LNCAP (cell line): ENCODE measurements at regions not wholly inside any gene's neighbourhood (a gene's known extent, or its start where the extent isn't known, plus 50 kb on each side); places are given as distances from the start of the nearest gene placed in this dataset.

Experiments
- TF ChIP-seq, protein P1 (sequence below): fragments of 450-650 bp; IDR thresholded peaks from 2 replicates; pipeline ENCODE4 v1.5.1; 2017; ENCODE audit warnings: mild to moderate bottlenecking

DNA sequence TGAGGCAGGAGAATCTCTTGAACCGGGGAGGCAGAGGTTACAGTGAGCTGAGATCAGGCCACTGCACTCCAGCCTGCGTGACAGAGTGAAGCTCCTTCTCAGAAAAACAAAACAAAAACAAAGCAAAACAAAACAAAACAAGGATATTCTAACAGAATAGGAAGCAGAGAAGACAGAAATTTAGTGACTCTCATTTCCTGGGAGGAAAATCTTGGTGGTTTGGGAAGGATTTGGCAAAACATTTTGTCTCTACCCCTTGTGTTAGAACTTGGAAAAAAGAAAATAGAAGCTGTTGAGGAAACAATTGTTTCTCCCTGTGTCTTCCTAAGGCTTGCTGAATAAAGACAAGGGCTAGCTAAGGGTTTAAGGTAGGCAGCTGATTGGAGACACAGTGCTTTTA, 79.7 kb upstream of the PTPRR start:
- TF ChIP-seq, protein P1, sequence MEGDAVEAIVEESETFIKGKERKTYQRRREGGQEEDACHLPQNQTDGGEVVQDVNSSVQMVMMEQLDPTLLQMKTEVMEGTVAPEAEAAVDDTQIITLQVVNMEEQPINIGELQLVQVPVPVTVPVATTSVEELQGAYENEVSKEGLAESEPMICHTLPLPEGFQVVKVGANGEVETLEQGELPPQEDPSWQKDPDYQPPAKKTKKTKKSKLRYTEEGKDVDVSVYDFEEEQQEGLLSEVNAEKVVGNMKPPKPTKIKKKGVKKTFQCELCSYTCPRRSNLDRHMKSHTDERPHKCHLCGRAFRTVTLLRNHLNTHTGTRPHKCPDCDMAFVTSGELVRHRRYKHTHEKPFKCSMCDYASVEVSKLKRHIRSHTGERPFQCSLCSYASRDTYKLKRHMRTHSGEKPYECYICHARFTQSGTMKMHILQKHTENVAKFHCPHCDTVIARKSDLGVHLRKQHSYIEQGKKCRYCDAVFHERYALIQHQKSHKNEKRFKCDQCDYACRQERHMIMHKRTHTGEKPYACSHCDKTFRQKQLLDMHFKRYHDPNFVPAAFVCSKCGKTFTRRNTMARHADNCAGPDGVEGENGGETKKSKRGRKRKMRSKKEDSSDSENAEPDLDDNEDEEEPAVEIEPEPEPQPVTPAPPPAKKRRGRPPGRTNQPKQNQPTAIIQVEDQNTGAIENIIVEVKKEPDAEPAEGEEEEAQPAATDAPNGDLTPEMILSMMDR, result no peak

DNA sequence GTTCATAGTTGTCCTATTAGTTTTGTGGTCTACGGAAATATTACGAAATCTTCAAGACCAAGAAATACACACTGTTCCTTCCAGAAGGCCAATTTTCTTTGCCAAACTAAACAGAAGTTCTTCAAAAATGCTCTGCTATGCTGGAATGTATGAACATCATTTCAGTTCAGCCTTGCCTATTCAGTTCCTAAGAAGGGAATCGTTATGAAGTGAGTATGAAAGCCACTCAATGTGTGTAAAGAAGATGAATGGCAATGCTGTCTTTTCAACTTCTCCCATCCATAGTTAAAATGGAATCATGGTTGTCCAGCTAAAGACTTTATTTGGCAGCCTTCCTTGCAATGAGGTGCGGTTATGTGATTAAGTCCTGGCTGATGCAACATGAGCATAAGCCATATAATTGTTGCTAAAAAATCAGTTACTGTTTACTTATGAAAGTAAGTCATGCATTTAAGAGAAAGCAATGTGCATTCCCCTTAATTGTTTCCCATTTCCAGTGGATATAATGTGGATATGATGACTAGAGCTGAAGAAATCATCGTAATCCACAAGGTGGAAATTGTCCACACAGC, 73.8 kb upstream of the PTPRR start:
- TF ChIP-seq, protein P1, result no peak

DNA sequence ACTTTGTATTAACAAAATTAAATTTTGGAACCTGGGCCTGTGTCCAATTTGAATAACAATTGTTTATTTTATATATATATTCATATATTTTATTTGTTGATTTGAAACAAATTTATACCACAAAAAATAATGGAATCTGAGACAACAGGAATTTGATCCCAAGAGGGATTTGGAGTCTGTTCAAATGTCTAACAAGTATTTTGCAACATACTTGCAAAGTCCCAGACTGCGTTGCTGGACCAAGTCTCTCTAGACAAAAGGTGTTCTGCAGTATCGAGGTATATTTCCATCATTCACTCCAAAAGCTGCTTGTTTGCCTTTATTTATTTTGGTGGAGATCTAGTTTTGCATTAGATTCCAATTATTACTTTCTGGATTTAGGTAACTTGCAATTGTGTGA, 68.7 kb upstream of the PTPRR start:
- TF ChIP-seq, protein P1, result no peak

DNA sequence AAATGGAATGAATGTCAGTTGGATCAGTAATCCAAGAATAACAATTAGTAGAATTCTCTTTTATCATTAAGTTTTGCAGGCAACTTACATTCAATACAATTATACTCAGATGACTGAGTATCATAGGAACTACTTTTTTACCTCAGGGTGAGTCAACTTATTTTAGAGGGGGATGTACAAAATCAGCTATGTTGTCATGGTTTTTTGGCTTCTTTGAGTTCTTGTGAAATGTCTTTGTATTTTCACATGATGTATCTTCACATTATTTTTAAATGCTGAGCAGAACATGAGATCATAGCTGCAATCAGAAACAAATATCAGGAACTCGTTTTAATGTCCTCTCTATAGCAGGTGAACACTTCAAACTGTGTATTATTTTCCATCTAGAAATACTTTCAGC, 65.3 kb upstream of the PTPRR start:
- TF ChIP-seq, protein P1, result no peak

DNA sequence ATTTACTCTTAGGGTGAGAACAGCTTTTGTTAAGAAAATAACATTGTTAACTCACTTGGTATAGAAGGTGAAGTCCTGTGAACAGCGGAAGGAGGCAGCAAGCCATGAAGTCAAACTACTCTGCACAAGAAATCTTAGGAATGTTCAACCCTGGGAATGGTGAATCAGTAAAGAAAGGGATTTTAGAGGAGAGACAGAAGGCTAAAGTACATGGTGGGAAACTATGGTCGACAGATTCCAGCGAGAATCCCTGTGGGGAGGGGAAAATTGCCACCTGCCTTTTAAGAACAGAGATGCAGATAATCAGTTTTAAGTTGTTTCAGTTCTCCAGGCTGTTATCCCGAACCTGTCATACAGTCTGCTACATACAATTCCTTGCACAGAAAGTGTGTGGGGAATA, 63.2 kb upstream of the PTPRR start:
- TF ChIP-seq, protein P1, result no peak

DNA sequence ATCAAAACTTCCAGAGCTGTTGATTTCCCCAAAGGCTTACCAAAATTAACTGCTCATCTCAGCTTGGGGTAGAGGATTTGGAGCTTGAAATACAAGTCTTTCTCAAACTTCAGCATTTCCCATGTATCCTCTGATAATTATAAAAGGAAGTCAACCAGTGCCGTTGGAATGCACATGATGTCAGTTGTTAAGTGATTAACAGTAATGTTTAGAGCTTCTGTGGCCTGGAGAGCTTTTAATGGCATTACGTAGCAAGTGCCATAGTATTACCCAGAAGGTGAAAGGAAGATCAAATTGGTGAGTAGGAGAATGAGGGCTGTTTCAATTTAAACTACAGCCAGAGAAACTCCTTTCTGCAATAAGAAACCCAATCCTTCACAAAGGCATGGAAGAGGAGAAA, 62.5 kb upstream of the PTPRR start:
- TF ChIP-seq, protein P1, result no peak

DNA sequence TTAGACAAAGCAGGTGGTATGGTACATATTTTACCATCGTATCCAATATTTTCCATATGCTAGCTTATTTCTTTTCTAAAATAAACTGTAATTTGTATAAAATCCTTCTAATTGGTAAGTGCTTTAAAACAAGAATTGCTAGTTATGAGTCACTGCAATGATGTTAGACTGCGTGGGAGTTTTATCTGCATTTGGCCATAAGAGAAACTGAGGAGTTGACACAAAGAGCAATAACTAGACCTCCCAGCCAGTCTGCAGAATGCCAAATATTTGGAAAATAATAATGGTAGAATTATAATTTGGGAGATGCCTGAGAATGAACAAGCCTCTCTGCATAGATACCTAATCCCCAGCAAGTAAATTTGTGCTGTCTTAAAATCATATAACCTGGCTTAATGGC, 61.7 kb upstream of the PTPRR start:
- TF ChIP-seq, protein P1, result no peak
